ENCODE measurements at regions not wholly inside any gene's neighbourhood (a gene's known extent, or its start where the extent isn't known, plus 50 kb on each side); places are given as distances from the start of the nearest gene placed in this dataset.

- 91 to 93% methylated on average over 4 of the region's 4 CpGs for WGBS, 2 donors
- DNase-seq (ENCODE audit: low spot score in 2 of 2), result no peak
- TF ChIP-seq, protein P1, sequence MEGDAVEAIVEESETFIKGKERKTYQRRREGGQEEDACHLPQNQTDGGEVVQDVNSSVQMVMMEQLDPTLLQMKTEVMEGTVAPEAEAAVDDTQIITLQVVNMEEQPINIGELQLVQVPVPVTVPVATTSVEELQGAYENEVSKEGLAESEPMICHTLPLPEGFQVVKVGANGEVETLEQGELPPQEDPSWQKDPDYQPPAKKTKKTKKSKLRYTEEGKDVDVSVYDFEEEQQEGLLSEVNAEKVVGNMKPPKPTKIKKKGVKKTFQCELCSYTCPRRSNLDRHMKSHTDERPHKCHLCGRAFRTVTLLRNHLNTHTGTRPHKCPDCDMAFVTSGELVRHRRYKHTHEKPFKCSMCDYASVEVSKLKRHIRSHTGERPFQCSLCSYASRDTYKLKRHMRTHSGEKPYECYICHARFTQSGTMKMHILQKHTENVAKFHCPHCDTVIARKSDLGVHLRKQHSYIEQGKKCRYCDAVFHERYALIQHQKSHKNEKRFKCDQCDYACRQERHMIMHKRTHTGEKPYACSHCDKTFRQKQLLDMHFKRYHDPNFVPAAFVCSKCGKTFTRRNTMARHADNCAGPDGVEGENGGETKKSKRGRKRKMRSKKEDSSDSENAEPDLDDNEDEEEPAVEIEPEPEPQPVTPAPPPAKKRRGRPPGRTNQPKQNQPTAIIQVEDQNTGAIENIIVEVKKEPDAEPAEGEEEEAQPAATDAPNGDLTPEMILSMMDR (IDR thresholded peaks at IDR 0.05), result no peak
- TF ChIP-seq POLR2A (IDR thresholded peaks at IDR 0.05), result no peak
- H3K4me3 ChIP-seq (ENCODE audit: low read depth, poor library complexity, severe bottlenecking), result no peak overlapping the region
- intact Hi-C loops (cut with DNase I; ENCODE audit: low total_unique reads), result no loop called here
These were observed 281.2 kb downstream of the SETD4 start for GRCh38 chr21:35779167-35779566.

DNA sequence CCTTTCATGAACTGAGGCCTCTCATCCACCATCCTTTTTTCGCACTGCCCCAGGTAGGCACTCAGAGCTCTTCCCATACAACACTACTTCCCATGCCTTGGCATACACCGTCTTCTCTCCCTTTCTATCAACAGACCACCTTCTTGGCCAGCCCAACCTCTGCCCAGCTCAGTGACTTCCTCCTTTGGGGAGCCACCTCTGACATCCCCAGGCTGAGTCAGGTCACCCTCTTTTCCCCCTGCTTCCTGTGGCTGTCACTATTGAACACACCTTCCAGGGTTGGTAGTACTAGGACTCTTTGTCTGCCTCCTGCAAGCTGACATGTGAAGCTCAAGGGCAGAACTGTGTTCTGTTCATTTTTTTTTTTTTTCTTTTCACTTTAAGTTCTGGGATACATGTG lies 283.2 kb downstream of the SETD4 start:
- DNase-seq (ENCODE audit: low spot score in 2 of 2), result no peak
- no peak overlapping the region for H3K4me3 ChIP-seq (ENCODE audit: low read depth, poor library complexity, severe bottlenecking)
- intact Hi-C loops (cut with DNase I; ENCODE audit: low total_unique reads), result no loop called here
- no peak for TF ChIP-seq POLR2A (IDR thresholded peaks at IDR 0.05)
- TF ChIP-seq, protein P1 (IDR thresholded peaks at IDR 0.05), result no peak
- WGBS, 2 donors, result 91 to 98% methylated on average over 2 of the region's 2 CpGs

- H3K4me3 ChIP-seq (ENCODE audit: low read depth, poor library complexity, severe bottlenecking), result no peak overlapping the region
- no peak for DNase-seq (ENCODE audit: low spot score in 2 of 2)
- TF ChIP-seq, protein P1 (IDR thresholded peaks at IDR 0.05), result no peak
- TF ChIP-seq POLR2A (IDR thresholded peaks at IDR 0.05), result no peak
- WGBS, 2 donors, result 53 to 60% methylated on average over 7 of the region's 7 CpGs
- intact Hi-C loops (cut with DNase I; ENCODE audit: low total_unique reads), result no loop called here
These were observed 284.4 kb downstream of the SETD4 start for GRCh38 chr21:35775778-35776544.

DNA sequence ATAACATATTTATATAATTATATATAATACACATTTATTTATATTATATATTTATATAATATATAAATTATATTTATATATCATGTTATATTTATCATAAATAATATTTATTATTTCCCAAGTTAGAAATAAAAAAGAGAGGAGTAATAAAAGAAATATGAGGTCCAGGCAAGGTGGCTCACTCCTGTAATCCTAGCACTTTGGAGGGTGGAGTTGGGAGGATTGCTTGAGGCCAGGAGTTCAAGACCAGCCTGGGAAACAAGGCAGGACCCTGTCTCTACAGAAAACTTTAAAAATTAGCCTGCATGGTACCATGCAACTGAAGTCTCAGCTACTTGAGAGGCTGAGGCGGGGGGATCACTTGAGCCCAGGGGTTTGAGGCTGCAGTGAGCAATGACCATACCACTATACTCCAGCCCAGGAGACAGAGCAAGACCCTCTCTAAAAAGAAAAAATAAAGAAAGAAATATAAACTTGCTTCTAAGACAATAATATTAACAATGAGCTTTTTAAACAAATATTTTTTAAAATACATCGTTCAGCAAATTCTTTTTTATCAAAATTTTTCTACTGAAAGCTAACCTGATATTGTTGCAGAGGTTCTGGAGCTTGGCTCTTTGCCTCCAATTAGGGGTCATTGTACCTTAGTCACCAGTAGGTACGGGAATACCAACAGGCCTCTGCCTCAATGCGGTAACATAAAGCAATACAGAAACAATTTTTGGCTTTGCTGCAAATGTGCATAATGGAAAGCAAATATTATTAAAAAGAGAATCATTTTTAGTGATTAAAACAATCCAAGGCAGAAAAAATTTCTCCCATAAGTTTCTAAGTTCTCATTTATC lies 290.0 kb downstream of the SETD4 start:
- 92 to 94% methylated on average over 4 of the region's 4 CpGs for WGBS, 2 donors
- H3K4me3 ChIP-seq (ENCODE audit: low read depth, poor library complexity, severe bottlenecking), result no peak overlapping the region
- intact Hi-C loops (cut with DNase I; ENCODE audit: low total_unique reads), result no loop called here
- no peak for DNase-seq (ENCODE audit: low spot score in 2 of 2)
- no peak for TF ChIP-seq POLR2A (IDR thresholded peaks at IDR 0.05)
- TF ChIP-seq, protein P1 (IDR thresholded peaks at IDR 0.05), result no peak

- no peak overlapping the region for H3K4me3 ChIP-seq (ENCODE audit: low read depth, poor library complexity, severe bottlenecking)
- whole genome bisulfite sequencing, 2 donors, result 53 to 67% methylated on average over 2 of the region's 2 CpGs
- no peak for DNase-seq (ENCODE audit: low spot score in 2 of 2)
- TF ChIP-seq POLR2A (IDR thresholded peaks at IDR 0.05), result no peak
- TF ChIP-seq, protein P1 (IDR thresholded peaks at IDR 0.05), result no peak
- intact Hi-C loops (cut with DNase I; ENCODE audit: low total_unique reads), result no loop called here
These were observed 292.1 kb downstream of the SETD4 start for GRCh38 chr21:35768187-35768586.
